ENCODE measurements at regions not wholly inside any gene's neighbourhood (a gene's known extent, or its start where the extent isn't known, plus 50 kb on each side); places are given as distances from the start of the nearest gene placed in this dataset.

DNA sequence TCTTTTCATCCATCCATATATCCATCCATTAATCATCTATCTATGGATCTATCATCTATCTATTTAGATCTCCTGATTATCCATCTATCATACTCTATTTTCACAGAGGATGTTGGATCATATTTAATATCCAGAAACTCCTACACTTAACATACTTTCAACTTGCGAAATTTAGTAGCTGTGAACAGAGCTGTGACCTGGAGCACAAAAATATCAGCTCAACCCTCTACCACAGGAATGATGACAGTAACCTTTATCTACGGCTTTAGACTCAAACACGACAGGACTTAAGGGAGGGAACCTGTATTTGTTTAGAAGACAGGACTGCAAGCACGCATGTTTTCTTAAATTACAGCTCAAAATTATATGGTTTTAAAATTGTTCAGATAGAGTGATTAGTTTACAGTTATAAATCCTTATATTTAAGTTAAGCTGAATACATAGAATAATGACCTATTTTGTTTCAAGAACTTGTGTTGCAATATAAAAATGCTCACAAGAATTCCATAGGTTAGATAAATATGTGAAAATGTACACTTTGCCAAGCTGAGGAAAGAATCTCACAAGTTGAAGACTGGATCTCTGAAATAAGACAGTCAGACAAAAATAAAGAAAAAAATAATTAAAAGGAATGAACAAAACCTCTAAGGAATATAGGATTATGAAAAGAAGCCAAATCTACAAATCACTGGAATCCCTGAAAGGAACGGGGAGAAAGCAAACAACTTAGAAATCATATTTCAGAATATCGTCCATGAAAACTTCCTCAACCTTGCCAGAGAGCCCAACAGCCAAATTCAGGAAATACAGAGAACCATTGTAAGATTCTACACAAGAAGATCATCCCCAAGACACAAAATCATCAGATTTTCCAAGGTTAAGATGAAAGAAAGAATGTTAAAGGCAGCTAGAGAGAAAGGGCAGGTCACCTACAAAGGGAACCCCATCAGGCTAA lies 142.0 kb downstream of the COL6A3 start:
- no peak for DNase-seq

All from suppressor macrophage (primary cell).